ENCODE measurements at regions not wholly inside any gene's neighbourhood (a gene's known extent, or its start where the extent isn't known, plus 50 kb on each side); places are given as distances from the start of the nearest gene placed in this dataset.

- H3K27ac ChIP-seq: no peak overlapping the region
- no peak overlapping the region for H3K4me3 ChIP-seq
- TF ChIP-seq, protein P1, sequence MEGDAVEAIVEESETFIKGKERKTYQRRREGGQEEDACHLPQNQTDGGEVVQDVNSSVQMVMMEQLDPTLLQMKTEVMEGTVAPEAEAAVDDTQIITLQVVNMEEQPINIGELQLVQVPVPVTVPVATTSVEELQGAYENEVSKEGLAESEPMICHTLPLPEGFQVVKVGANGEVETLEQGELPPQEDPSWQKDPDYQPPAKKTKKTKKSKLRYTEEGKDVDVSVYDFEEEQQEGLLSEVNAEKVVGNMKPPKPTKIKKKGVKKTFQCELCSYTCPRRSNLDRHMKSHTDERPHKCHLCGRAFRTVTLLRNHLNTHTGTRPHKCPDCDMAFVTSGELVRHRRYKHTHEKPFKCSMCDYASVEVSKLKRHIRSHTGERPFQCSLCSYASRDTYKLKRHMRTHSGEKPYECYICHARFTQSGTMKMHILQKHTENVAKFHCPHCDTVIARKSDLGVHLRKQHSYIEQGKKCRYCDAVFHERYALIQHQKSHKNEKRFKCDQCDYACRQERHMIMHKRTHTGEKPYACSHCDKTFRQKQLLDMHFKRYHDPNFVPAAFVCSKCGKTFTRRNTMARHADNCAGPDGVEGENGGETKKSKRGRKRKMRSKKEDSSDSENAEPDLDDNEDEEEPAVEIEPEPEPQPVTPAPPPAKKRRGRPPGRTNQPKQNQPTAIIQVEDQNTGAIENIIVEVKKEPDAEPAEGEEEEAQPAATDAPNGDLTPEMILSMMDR (IDR thresholded peaks at IDR 0.05): no peak
- DNase-seq (ENCODE audit: low spot score): no peak
Measured at GRCh38 chr5:92421196-92421595, 1038.1 kb upstream of the ARRDC3 start.

DNA sequence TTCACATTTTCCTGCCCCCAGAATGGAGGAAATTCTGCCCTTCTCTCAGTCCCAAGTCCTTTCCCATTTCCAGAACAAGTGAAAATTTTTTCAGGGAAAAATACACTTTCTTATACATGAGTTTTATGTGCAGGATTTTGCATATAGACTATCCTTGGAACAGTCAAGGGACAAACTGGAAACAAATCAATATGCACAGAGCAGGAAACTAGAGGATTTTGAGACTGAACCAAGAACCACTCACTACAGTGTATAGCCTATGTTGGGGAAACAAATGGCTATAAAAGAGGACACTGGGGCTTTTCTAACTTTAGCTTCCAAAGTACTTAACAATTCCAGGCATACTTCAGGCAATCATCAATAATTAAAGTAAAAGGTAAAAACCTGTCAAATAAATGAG lies 1036.1 kb upstream of the ARRDC3 start:
- no peak overlapping the region for H3K27ac ChIP-seq
- TF ChIP-seq, protein P1 (IDR thresholded peaks at IDR 0.05): no peak
- DNase-seq (ENCODE audit: low spot score): no peak
- no peak overlapping the region for H3K4me3 ChIP-seq

- no peak for DNase-seq (ENCODE audit: low spot score)
- TF ChIP-seq, protein P1 (IDR thresholded peaks at IDR 0.05): no peak
- Histone ChIP-seq H3K27ac (no peak overlapping the region), H3K4me3 (no peak overlapping the region)
Measured at GRCh38 chr5:92418341-92418740, 1035.2 kb upstream of the ARRDC3 start.

DNA sequence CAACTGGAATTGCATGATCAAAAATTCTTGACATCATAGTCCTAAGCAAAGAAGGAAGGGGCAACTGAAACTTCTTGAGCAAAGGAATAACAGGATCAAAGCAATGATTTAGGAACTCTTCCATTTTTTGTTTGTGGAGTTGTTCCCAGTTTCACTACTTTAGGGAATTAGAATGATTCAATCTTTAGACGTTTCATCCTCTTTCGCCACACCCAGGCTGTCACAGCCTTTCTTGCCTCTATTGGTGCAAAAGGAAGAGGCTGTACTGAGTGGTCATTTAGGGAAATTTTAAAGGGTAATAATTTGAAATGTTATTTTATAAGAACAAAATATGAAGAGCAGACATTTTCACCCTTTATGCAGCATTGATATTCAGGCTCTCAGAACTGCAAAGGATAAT lies 1026.0 kb upstream of the ARRDC3 start:
- Histone ChIP-seq H3K27ac (no peak overlapping the region), H3K4me3 (no peak overlapping the region)
- TF ChIP-seq, protein P1 (IDR thresholded peaks at IDR 0.05): no peak
- no peak for DNase-seq (ENCODE audit: low spot score)

- no peak for DNase-seq (ENCODE audit: low spot score)
- Histone ChIP-seq H3K4me3 (no peak overlapping the region), H3K27ac (no peak overlapping the region)
- TF ChIP-seq, protein P1 (IDR thresholded peaks at IDR 0.05): no peak
Measured at GRCh38 chr5:92402956-92403702, 1020.0 kb upstream of the ARRDC3 start.

DNA sequence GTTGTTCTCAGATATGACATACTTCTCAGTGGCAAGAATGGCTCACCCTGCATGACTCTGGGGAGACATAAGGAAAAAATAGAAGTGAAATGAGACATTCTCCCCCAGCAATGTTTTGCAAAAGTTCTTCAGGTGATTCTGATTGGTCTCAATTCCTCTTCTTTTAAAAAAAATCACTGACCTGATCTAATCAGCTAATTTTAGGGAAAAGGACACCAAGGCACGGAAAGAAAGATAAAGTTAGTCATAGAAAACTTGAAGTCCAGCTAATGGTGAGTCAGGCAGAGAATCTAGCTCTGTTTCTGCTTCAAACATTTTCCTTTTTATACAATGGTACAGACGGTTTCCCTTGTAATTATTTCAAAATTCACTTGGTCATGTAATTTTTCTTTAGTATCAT lies 1018.9 kb upstream of the ARRDC3 start:
- Histone ChIP-seq H3K27ac (no peak overlapping the region), H3K4me3 (no peak overlapping the region)
- no peak for DNase-seq (ENCODE audit: low spot score)
- TF ChIP-seq, protein P1 (IDR thresholded peaks at IDR 0.05): no peak

GRCh38 chr5:92401492-92401891 lies 1018.4 kb upstream of the ARRDC3 start:
- TF ChIP-seq, protein P1 (IDR thresholded peaks at IDR 0.05): no peak
- no peak for DNase-seq (ENCODE audit: low spot score)
- Histone ChIP-seq H3K4me3 (no peak overlapping the region), H3K27ac (no peak overlapping the region)
